BJ (cell line): ENCODE measurements at regions not wholly inside any gene's neighbourhood (a gene's known extent, or its start where the extent isn't known, plus 50 kb on each side); places are given as distances from the start of the nearest gene placed in this dataset.

Experiments
- CTCF ChIA-PET: fragments of 350-600 bp; formaldehyde crosslinking; extraction: SDS; loops from one replicate; lab custom pipeline; 2021; ENCODE audit warnings: antibody characterized with exemption, inconsistent platforms; lab: Yijun Ruan, JAX
- POLR2A ChIA-PET: fragments of 300-600 bp; sonication (Branson Sonifier 250); formaldehyde crosslinking; extraction: SDS; loops from one replicate; lab custom pipeline; 2021; ENCODE audit warnings: antibody characterized with exemption; lab: Charles Lee
- DNase-seq: peaks from one replicate; pipeline ENCODE4 v3.0.0-alpha.2; 2011; ENCODE audit warnings: low read depth
- H3K27me3 ChIP-seq: 2 replicates; pipeline ENCODE4 v1.6.0; 2011; ENCODE audit warnings: low read length; ENCODE audit not compliant: control insufficient read depth, insufficient read depth
- H3K36me3 ChIP-seq: 2 replicates; pipeline ENCODE4 v1.5.1; 2011; ENCODE audit warnings: low read length; ENCODE audit not compliant: control insufficient read depth, insufficient read depth
- H3K4me3 ChIP-seq: 2 replicates; pipeline ENCODE4 v1.5.1; 2011; ENCODE audit warnings: low read depth, mild to moderate bottlenecking, control low read depth, low read length
- CTCF ChIP-seq: IDR thresholded peaks from 2 replicates; pipeline ENCODE4 v1.5.1; 2011; ENCODE audit warnings: low read depth, mild to moderate bottlenecking, control low read depth, inconsistent platforms, low read length, moderate library complexity; ENCODE audit not compliant: insufficient read depth

GRCh38 chr1:47645151-47645550 is 207.3 kb downstream of the FOXD2 start:
- DNase-seq = no peak
- no peaks in the 10 kb centered on the region for H3K36me3 ChIP-seq
- TF ChIP-seq CTCF = no peak
- no peak overlapping the region for H3K4me3 ChIP-seq
- ChIA-PET POLR2A (no interaction called here), CTCF (no interaction called here)
- peaks cover 4% of the 10 kb centered on the region for H3K27me3 ChIP-seq

- ChIA-PET CTCF (no interaction called here), POLR2A (no interaction called here)
- Histone ChIP-seq H3K27me3 (peaks cover 4% of the 10 kb centered on the region), H3K4me3 (no peak overlapping the region), H3K36me3 (no peaks in the 10 kb centered on the region)
- TF ChIP-seq CTCF = no peak
- DNase-seq = no peak
These were observed 208.8 kb downstream of the FOXD2 start for GRCh38 chr1:47646676-47647075.

GRCh38 chr1:47647327-47647845 is 209.5 kb downstream of the FOXD2 start:
- ChIA-PET POLR2A (no interaction called here), CTCF (no interaction called here)
- Histone ChIP-seq H3K36me3 (no peaks in the 10 kb centered on the region), H3K4me3 (no peak overlapping the region), H3K27me3 (peaks cover 4% of the 10 kb centered on the region)
- TF ChIP-seq CTCF = no peak
- DNase-seq = no peak

GRCh38 chr1:47650205-47650604 is 212.4 kb downstream of the FOXD2 start:
- POLR2A ChIA-PET = no interaction called here
- Histone ChIP-seq H3K36me3 (no peaks in the 10 kb centered on the region), H3K4me3 (no peak overlapping the region), H3K27me3 (no peaks in the 10 kb centered on the region; the same call in 1 of the 2 replicates)
- peak; percentile 6 for DNase-seq
- TF ChIP-seq CTCF = no peak
- CTCF ChIA-PET = no interaction called here

- no peaks in the 10 kb centered on the region for H3K36me3 ChIP-seq
- no peak overlapping the region for H3K4me3 ChIP-seq
- no peaks in the 10 kb centered on the region; the same call in 1 of the 2 replicates for H3K27me3 ChIP-seq
- ChIA-PET POLR2A (no interaction called here), CTCF (no interaction called here)
- no peak for TF ChIP-seq CTCF
- no peak for DNase-seq
These were observed 212.8 kb downstream of the FOXD2 start for GRCh38 chr1:47650611-47651010.
